ENCODE measurements at regions not wholly inside any gene's neighbourhood (a gene's known extent, or its start where the extent isn't known, plus 50 kb on each side); places are given as distances from the start of the nearest gene placed in this dataset.

DNA sequence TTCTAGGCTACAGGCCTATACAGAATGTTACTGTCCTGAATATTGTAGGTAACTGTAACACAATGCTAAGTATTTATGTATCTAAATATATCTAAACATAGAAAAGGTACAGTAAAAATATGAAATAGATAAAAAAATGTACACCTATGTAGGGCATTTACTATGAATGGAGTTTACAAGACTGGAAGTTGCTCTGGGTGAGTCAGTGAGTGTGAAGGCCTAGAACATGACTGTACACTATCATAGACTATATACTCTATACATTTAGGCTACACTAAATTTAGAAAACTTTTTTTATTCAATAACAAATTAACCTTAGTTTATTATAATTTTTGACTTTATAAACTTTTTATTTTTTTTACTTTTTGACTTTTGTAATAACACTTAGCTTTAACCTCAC, 136.9 kb downstream of the DUSP10 start:
- Histone ChIP-seq H2AFZ (ENCODE audit: low read depth, low read length) (no peak overlapping the region), H3K4me1 (ENCODE audit: insufficient read depth, low read length) (no peaks in the 10 kb centered on the region), H3K27ac (ENCODE audit: low read depth, low read length) (no peak overlapping the region), H3K36me3 (ENCODE audit: insufficient read depth, low read length) (no peaks in the 10 kb centered on the region), H3K79me2 (ENCODE audit: insufficient read depth, low read length) (no peaks in the 10 kb centered on the region), H4K20me1 (ENCODE audit: insufficient read depth, low read length) (no peaks in the 10 kb centered on the region), H3K4me3 (ENCODE audit: insufficient read depth, low read depth, low read length) (no peak overlapping the region), H3K27me3 (ENCODE audit: insufficient read depth, low read length) (no peaks in the 10 kb centered on the region), H3K9me3 (ENCODE audit: insufficient read depth, low read depth, low read length) (no peaks in the 10 kb centered on the region), H3K4me2 (ENCODE audit: low read length) (no peak overlapping the region), H3K9ac (ENCODE audit: low read length) (no peak overlapping the region)
- FAIRE-seq (no peak), DNase-seq (ENCODE audit: low read depth) (no peak)
- Mint-ChIP-seq H3K27me3 (ENCODE audit: low read depth, unreplicated experiment) (no peaks in the 10 kb centered on the region), H3K36me3 (ENCODE audit: low read depth, unreplicated experiment) (no peaks in the 10 kb centered on the region), H3K9me3 (ENCODE audit: unreplicated experiment) (no peaks in the 10 kb centered on the region), H3K27ac (ENCODE audit: unreplicated experiment) (no peak overlapping the region), H3K4me1 (ENCODE audit: low read depth, unreplicated experiment) (no peaks in the 10 kb centered on the region), H3K4me3 (ENCODE audit: unreplicated experiment) (no peak overlapping the region)
- TF ChIP-seq EZH2 (IDR thresholded peaks at IDR 0.05; ENCODE audit: insufficient read depth, low read length): no peak
- TF ChIP-seq, protein P1, sequence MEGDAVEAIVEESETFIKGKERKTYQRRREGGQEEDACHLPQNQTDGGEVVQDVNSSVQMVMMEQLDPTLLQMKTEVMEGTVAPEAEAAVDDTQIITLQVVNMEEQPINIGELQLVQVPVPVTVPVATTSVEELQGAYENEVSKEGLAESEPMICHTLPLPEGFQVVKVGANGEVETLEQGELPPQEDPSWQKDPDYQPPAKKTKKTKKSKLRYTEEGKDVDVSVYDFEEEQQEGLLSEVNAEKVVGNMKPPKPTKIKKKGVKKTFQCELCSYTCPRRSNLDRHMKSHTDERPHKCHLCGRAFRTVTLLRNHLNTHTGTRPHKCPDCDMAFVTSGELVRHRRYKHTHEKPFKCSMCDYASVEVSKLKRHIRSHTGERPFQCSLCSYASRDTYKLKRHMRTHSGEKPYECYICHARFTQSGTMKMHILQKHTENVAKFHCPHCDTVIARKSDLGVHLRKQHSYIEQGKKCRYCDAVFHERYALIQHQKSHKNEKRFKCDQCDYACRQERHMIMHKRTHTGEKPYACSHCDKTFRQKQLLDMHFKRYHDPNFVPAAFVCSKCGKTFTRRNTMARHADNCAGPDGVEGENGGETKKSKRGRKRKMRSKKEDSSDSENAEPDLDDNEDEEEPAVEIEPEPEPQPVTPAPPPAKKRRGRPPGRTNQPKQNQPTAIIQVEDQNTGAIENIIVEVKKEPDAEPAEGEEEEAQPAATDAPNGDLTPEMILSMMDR (IDR thresholded peaks at IDR 0.05; ENCODE audit: insufficient read depth, low read depth, low read length): no peak

GRCh38 chr1:221605569-221605968, 136.3 kb downstream of the DUSP10 start:
- no peak overlapping the region for H3K27ac ChIP-seq (ENCODE audit: low read depth, low read length)
- H3K27me3 ChIP-seq (ENCODE audit: insufficient read depth, low read length): no peaks in the 10 kb centered on the region
- H3K36me3 ChIP-seq (ENCODE audit: insufficient read depth, low read length): no peaks in the 10 kb centered on the region
- H3K9ac ChIP-seq (ENCODE audit: low read length): no peak overlapping the region
- H3K4me3 ChIP-seq (ENCODE audit: insufficient read depth, low read depth, low read length): no peak overlapping the region
- DNase-seq (ENCODE audit: low read depth): no peak
- FAIRE-seq: no peak
- no peak overlapping the region for H3K4me2 ChIP-seq (ENCODE audit: low read length)
- H3K36me3 Mint-ChIP-seq (ENCODE audit: low read depth, unreplicated experiment): no peaks in the 10 kb centered on the region
- no peaks in the 10 kb centered on the region for H3K9me3 Mint-ChIP-seq (ENCODE audit: unreplicated experiment)
- no peaks in the 10 kb centered on the region for H3K79me2 ChIP-seq (ENCODE audit: insufficient read depth, low read length)
- no peak overlapping the region for H3K4me3 Mint-ChIP-seq (ENCODE audit: unreplicated experiment)
- no peaks in the 10 kb centered on the region for H4K20me1 ChIP-seq (ENCODE audit: insufficient read depth, low read length)
- H3K4me1 ChIP-seq (ENCODE audit: insufficient read depth, low read length): no peaks in the 10 kb centered on the region
- TF ChIP-seq, protein P1 (IDR thresholded peaks at IDR 0.05; ENCODE audit: insufficient read depth, low read depth, low read length): no peak
- TF ChIP-seq EZH2 (IDR thresholded peaks at IDR 0.05; ENCODE audit: insufficient read depth, low read length): no peak
- no peak overlapping the region for H2AFZ ChIP-seq (ENCODE audit: low read depth, low read length)
- H3K27ac Mint-ChIP-seq (ENCODE audit: unreplicated experiment): no peak overlapping the region
- no peaks in the 10 kb centered on the region for H3K27me3 Mint-ChIP-seq (ENCODE audit: low read depth, unreplicated experiment)
- no peaks in the 10 kb centered on the region for H3K4me1 Mint-ChIP-seq (ENCODE audit: low read depth, unreplicated experiment)
- no peaks in the 10 kb centered on the region for H3K9me3 ChIP-seq (ENCODE audit: insufficient read depth, low read depth, low read length)

DNA sequence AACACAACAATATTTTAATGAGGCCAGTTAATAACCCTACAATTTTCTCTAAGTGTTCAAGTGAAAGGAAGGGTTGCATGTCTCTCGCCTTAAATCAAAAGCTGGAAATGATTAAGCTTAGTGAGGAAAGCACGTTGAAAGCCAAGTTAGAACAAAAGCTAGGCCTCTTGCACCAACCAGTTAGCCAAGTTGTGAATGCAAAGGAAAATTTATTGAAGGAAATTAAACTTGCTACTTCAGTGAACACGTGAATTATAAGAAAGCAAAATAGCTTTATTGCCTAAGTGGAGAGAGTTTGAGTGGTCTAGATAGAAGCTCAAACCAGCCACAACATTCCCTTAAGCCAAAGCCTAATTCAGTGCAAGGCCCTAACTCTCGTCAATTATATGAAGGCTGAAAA, 135.6 kb downstream of the DUSP10 start:
- H3K36me3 Mint-ChIP-seq (ENCODE audit: low read depth, unreplicated experiment): no peaks in the 10 kb centered on the region
- H3K27ac Mint-ChIP-seq (ENCODE audit: unreplicated experiment): no peak overlapping the region
- FAIRE-seq (no peak), DNase-seq (ENCODE audit: low read depth) (no peak)
- Histone ChIP-seq H3K4me1 (ENCODE audit: insufficient read depth, low read length) (no peaks in the 10 kb centered on the region), H3K27ac (ENCODE audit: low read depth, low read length) (no peak overlapping the region), H3K27me3 (ENCODE audit: insufficient read depth, low read length) (no peaks in the 10 kb centered on the region), H3K79me2 (ENCODE audit: insufficient read depth, low read length) (no peaks in the 10 kb centered on the region), H2AFZ (ENCODE audit: low read depth, low read length) (no peak overlapping the region), H3K9me3 (ENCODE audit: insufficient read depth, low read depth, low read length) (no peaks in the 10 kb centered on the region), H3K4me2 (ENCODE audit: low read length) (no peak overlapping the region), H3K36me3 (ENCODE audit: insufficient read depth, low read length) (no peaks in the 10 kb centered on the region), H3K4me3 (ENCODE audit: insufficient read depth, low read depth, low read length) (no peak overlapping the region), H4K20me1 (ENCODE audit: insufficient read depth, low read length) (no peaks in the 10 kb centered on the region), H3K9ac (ENCODE audit: low read length) (no peak overlapping the region)
- H3K4me1 Mint-ChIP-seq (ENCODE audit: low read depth, unreplicated experiment): no peaks in the 10 kb centered on the region
- H3K27me3 Mint-ChIP-seq (ENCODE audit: low read depth, unreplicated experiment): no peaks in the 10 kb centered on the region
- TF ChIP-seq, protein P1 (IDR thresholded peaks at IDR 0.05; ENCODE audit: insufficient read depth, low read depth, low read length): no peak
- no peak for TF ChIP-seq EZH2 (IDR thresholded peaks at IDR 0.05; ENCODE audit: insufficient read depth, low read length)
- H3K4me3 Mint-ChIP-seq (ENCODE audit: unreplicated experiment): no peak overlapping the region
- no peaks in the 10 kb centered on the region for H3K9me3 Mint-ChIP-seq (ENCODE audit: unreplicated experiment)

Data from astrocyte (in vitro differentiated cells and primary cell).